GM12878 (cell line): ENCODE measurements at regions not wholly inside any gene's neighbourhood (a gene's known extent, or its start where the extent isn't known, plus 50 kb on each side); places are given as distances from the start of the nearest gene placed in this dataset.

Experiments
- ATAC-seq: fragments of 200-7000 bp; cut with Tn5 transposase; 3 replicates; pipeline ENCODE4 v1.9.1; 2020; ENCODE audit warnings: mild to moderate bottlenecking, moderate library complexity
- BruUV-seq: library from RNA; stranded (reverse); fragments of 400-500 nt; replicated peaks from 2 replicates; lab custom pipeline; 2021; lab: Mats Ljungman, UMichigan
- CTCF ChIA-PET: fragments of 300-600 bp; sonication (Branson Sonifier 250); formaldehyde crosslinking; extraction: SDS; loops from one replicate; lab custom pipeline; 2021; ENCODE audit warnings: inconsistent platforms; lab: Yijun Ruan, JAX
- POLR2A ChIA-PET: fragments of 350-600 bp; formaldehyde crosslinking; extraction: SDS; loops from one replicate; lab custom pipeline; 2021; ENCODE audit warnings: inconsistent platforms; lab: Charles Lee
- RAD21 ChIA-PET: fragments of 300-600 bp; sonication (Branson Sonifier 250); formaldehyde crosslinking; loops from one replicate; lab custom pipeline; 2023; ENCODE audit warnings: antibody characterized with exemption; ENCODE audit not compliant: unreplicated experiment; lab: Charles Lee
- SMC1A ChIA-PET: fragments of 300-600 bp; sonication (Branson Sonifier 250); formaldehyde crosslinking; loops from one replicate; lab custom pipeline; 2023; ENCODE audit not compliant: unreplicated experiment, uncharacterized antibody; lab: Charles Lee
- DNase-seq: peaks from one replicate; pipeline ENCODE4 v3.0.0-alpha.2; 2011; ENCODE audit warnings: low read depth, low spot score
- FAIRE-seq: peaks from 3 replicates; lab custom pipeline; 2011; peaks lifted over from hg19 to GRCh38; lab: Jason Lieb, UNC
- H2AFZ ChIP-seq: 2 replicates; pipeline ENCODE4 v1.6.0; 2011; ENCODE audit warnings: low read depth, low read length, control low read depth; ENCODE audit not compliant: control insufficient read depth
- H3K27ac ChIP-seq: 2 replicates; pipeline ENCODE4 v1.5.1; 2011; ENCODE audit warnings: control low read depth; ENCODE audit not compliant: control insufficient read depth, insufficient read depth
- H3K27me3 ChIP-seq, 2 experiments: replicated peaks in 1 of 2; 2 replicates each; pipeline versions ENCODE4 v1.6.0 to v1.6.1; 2011; ENCODE audit warnings: low read length in 1 of 2; ENCODE audit not compliant: control insufficient read depth in 2 of 2, insufficient read depth in 2 of 2
- H3K36me3 ChIP-seq, 2 experiments: 2 replicates each; pipeline ENCODE4 v1.5.1; 2011; ENCODE audit warnings: low read length in 1 of 2; ENCODE audit not compliant: control insufficient read depth in 2 of 2, insufficient read depth in 2 of 2
- H3K4me1 ChIP-seq: 2 replicates; pipeline ENCODE4 v1.6.1; 2011; ENCODE audit warnings: mild to moderate bottlenecking, low read length, moderate library complexity, mixed read lengths; ENCODE audit not compliant: control insufficient read depth, insufficient read depth
- H3K4me2 ChIP-seq: 2 replicates; pipeline ENCODE4 v1.6.0; 2011; ENCODE audit warnings: control low read depth; ENCODE audit not compliant: control insufficient read depth, insufficient read depth
- H3K4me3 ChIP-seq: fragments of 200-600 bp; sonication (generic); 2 replicates; pipeline ENCODE4 v1.5.1; 2016
- H3K79me2 ChIP-seq: 2 replicates; pipeline ENCODE4 v1.6.0; 2011; ENCODE audit warnings: low read length; ENCODE audit not compliant: control insufficient read depth, insufficient read depth
- H3K9ac ChIP-seq: 2 replicates; pipeline ENCODE4 v1.8.0; 2011; ENCODE audit warnings: low read length, control low read depth, mixed read lengths; ENCODE audit not compliant: control insufficient read depth, insufficient read depth
- H3K9me3 ChIP-seq: replicated peaks from 3 replicates; pipeline ENCODE4 v1.5.1; 2011; ENCODE audit warnings: mild to moderate bottlenecking, low read length; ENCODE audit not compliant: control insufficient read depth, insufficient read depth
- H4K20me1 ChIP-seq: 2 replicates; pipeline ENCODE4 v1.6.0; 2011; ENCODE audit not compliant: control insufficient read depth, insufficient read depth
- RB1 ChIP-seq: fragments of 450-650 bp; formaldehyde crosslinking; IDR thresholded peaks from 2 replicates; pipeline ENCODE4 v1.6.1; 2017; ENCODE audit warnings: mild to moderate bottlenecking, borderline replicate concordance
- SIX5 ChIP-seq: IDR thresholded peaks from 2 replicates; pipeline ENCODE4 v1.6.1; 2011; ENCODE audit warnings: mild to moderate bottlenecking, low read depth, low read length, moderate library complexity; ENCODE audit not compliant: severe bottlenecking
- SUZ12 ChIP-seq: fragments of 200-600 bp; sonication (generic); IDR thresholded peaks from one replicate; pipeline ENCODE4 v1.6.1; 2018; ENCODE audit warnings: antibody characterized with exemption, mild to moderate bottlenecking; ENCODE audit not compliant: unreplicated experiment
- TARDBP ChIP-seq: IDR thresholded peaks from 2 replicates; pipeline ENCODE4 v1.6.1; 2016; ENCODE audit warnings: borderline replicate concordance
- WGBS: methylation state at CpG from one replicate; pipeline ENCODE4 v1.1.6; 2016; ENCODE audit warnings: low lambda C conversion rate; ENCODE audit not compliant: insufficient replicate concordance, insufficient coverage; ENCODE audit errors: missing lambda C conversion rate; 5-methylcytosine and 5-hydroxymethylcytosine counted together
- in situ Hi-C: fragments of 300-500 bp; cut with MboI; formaldehyde crosslinking; loops from 9 replicates; pipeline ENCODE4 v1.14.3; 2018; ENCODE audit warnings: mixed read lengths
- intact Hi-C: fragments of 100-400 bp; cut with micrococcal nuclease; formaldehyde crosslinking; loops from one replicate; pipeline ENCODE4 v1.14.2; 2022; ENCODE audit not compliant: unreplicated experiment
- TF ChIP-seq, protein P1 (sequence below): fragments of 450-650 bp; IDR thresholded peaks from 2 replicates; pipeline ENCODE4 v1.6.1; 2017; ENCODE audit warnings: low read depth, mild to moderate bottlenecking, moderate library complexity
- TF ChIP-seq, protein P2 (sequence below): fragments of 450-650 bp; IDR thresholded peaks from 2 replicates; pipeline ENCODE4 v1.6.1; 2016; ENCODE audit warnings: mild to moderate bottlenecking

DNA sequence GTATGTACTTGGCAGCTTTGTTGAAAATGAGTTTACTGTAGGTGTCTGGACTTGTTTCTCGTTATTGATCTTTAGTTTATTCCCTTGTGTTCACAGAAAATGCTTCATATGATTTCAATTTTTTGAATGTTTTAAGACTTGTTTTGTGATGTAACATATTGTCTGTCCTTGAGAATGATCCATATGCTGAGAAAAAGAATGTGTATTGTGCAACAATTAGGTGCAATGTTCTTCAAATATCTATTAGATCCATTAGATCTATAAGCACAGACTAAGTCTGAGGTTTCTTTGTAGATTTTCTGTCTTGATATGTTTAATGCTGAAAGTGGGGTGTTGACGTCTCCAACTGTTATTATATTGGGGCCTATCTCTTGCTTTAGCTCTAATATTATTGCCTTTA, 879.6 kb upstream of the LRFN5 start:
- no peaks in the 10 kb centered on the region for H3K36me3 ChIP-seq
- no peaks in the 10 kb centered on the region for H3K9me3 ChIP-seq
- POLR2A ChIA-PET, result no interaction called here
- 32% methylated on average over 2 of the region's 2 CpGs for WGBS
- intact Hi-C loops (no loop called here), in situ Hi-C loops (no loop called here)
- no peak overlapping the region for H3K4me3 ChIP-seq
- TF ChIP-seq, protein P1, sequence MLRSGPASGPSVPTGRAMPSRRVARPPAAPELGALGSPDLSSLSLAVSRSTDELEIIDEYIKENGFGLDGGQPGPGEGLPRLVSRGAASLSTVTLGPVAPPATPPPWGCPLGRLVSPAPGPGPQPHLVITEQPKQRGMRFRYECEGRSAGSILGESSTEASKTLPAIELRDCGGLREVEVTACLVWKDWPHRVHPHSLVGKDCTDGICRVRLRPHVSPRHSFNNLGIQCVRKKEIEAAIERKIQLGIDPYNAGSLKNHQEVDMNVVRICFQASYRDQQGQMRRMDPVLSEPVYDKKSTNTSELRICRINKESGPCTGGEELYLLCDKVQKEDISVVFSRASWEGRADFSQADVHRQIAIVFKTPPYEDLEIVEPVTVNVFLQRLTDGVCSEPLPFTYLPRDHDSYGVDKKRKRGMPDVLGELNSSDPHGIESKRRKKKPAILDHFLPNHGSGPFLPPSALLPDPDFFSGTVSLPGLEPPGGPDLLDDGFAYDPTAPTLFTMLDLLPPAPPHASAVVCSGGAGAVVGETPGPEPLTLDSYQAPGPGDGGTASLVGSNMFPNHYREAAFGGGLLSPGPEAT, result no peak
- TF ChIP-seq, protein P2, sequence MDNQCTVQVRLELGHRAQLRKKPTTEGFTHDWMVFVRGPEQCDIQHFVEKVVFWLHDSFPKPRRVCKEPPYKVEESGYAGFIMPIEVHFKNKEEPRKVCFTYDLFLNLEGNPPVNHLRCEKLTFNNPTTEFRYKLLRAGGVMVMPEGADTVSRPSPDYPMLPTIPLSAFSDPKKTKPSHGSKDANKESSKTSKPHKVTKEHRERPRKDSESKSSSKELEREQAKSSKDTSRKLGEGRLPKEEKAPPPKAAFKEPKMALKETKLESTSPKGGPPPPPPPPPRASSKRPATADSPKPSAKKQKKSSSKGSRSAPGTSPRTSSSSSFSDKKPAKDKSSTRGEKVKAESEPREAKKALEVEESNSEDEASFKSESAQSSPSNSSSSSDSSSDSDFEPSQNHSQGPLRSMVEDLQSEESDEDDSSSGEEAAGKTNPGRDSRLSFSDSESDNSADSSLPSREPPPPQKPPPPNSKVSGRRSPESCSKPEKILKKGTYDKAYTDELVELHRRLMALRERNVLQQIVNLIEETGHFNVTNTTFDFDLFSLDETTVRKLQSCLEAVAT, result no peak
- TF ChIP-seq SUZ12 (no peak), SIX5 (no peak), TARDBP (no peak), RB1 (no peak)
- H3K4me1 ChIP-seq, result no peaks in the 10 kb centered on the region
- H2AFZ ChIP-seq, result no peak overlapping the region
- no peak overlapping the region for H3K27ac ChIP-seq
- SMC1A ChIA-PET, result no interaction called here
- no peak for FAIRE-seq
- H3K9ac ChIP-seq, result no peak overlapping the region
- RAD21 ChIA-PET, result no interaction called here
- DNase-seq, result no peak
- no peaks in the 10 kb centered on the region for H3K79me2 ChIP-seq
- no peaks in the 10 kb centered on the region for H4K20me1 ChIP-seq
- no peak overlapping the region for H3K4me2 ChIP-seq
- CTCF ChIA-PET, result no interaction called here
- BruUV-seq, result no TSS peak
- no peaks in the 10 kb centered on the region for H3K27me3 ChIP-seq
- ATAC-seq, result no peak
